ENCODE measurements at regions not wholly inside any gene's neighbourhood (a gene's known extent, or its start where the extent isn't known, plus 50 kb on each side); places are given as distances from the start of the nearest gene placed in this dataset.

- ATAC-seq (no peak), DNase-seq (ENCODE audit: low read depth, low spot score) (no peak)
- no peaks in the 10 kb centered on the region for H3K27me3 ChIP-seq (ENCODE audit: control insufficient read depth, insufficient read depth, low read length)
- no peak overlapping the region for H3K4me3 ChIP-seq (ENCODE audit: low read depth in 2 of 2, low read length in 2 of 2)
- H3K9me3 ChIP-seq (ENCODE audit: control insufficient read depth, insufficient read depth, low read depth, low read length), result no peaks in the 10 kb centered on the region
- H3K36me3 ChIP-seq (ENCODE audit: control insufficient read depth, insufficient read depth, low read length), result no peaks in the 10 kb centered on the region
- in situ Hi-C loops (cut with HindIII; ENCODE audit: low pct_unique_long_range_greater_than_20kb, low sequenced_read_pairs), result no loop called here
- TF ChIP-seq REST (IDR thresholded peaks at IDR 0.05; ENCODE audit: insufficient read depth in 1 of 2, low read depth in 2 of 2, low read length in 1 of 2), result no peak
- TF ChIP-seq POLR2AphosphoS5 (IDR thresholded peaks at IDR 0.05; ENCODE audit: low read depth, low read length), result no peak
- no peak for TF ChIP-seq TCF7L2 (IDR thresholded peaks at IDR 0.05; ENCODE audit: low read depth, low read length)
- TF ChIP-seq SIN3A (IDR thresholded peaks at IDR 0.05; ENCODE audit: borderline replicate concordance, insufficient read depth, low read depth, low read length), result no peak
- TF ChIP-seq CTCF (IDR thresholded peaks at IDR 0.05), result no peak
- intact Hi-C loops (cut with micrococcal nuclease; ENCODE audit: unreplicated experiment), result no loop called here
- BruUV-seq (replicated peaks), result no TSS peak
- ChIA-PET POLR2A (no interaction called here), CTCF (interaction anchor here (0.7 kb wide), 1 partner anchor 280 kb away, joined by 4 read pairs; no protein-coding TSS in a partner anchor)
- H3K4me1 ChIP-seq (ENCODE audit: control insufficient read depth, insufficient read depth, low read length), result no peaks in the 10 kb centered on the region
- H3K27ac ChIP-seq (ENCODE audit: low read length), result no peak overlapping the region
Observed at GRCh38 chr14:21974741-21975140, 301.1 kb upstream of the OR4E1 start.

- H3K9me3 ChIP-seq (ENCODE audit: control insufficient read depth, insufficient read depth, low read depth, low read length), result no peaks in the 10 kb centered on the region
- H3K36me3 ChIP-seq (ENCODE audit: control insufficient read depth, insufficient read depth, low read length), result no peaks in the 10 kb centered on the region
- in situ Hi-C loops (cut with HindIII; ENCODE audit: low pct_unique_long_range_greater_than_20kb, low sequenced_read_pairs), result no loop called here
- H3K27me3 ChIP-seq (ENCODE audit: control insufficient read depth, insufficient read depth, low read length), result no peaks in the 10 kb centered on the region
- ChIA-PET CTCF (no interaction called here), POLR2A (no interaction called here)
- no TSS peak for BruUV-seq (replicated peaks)
- no peaks in the 10 kb centered on the region for H3K4me1 ChIP-seq (ENCODE audit: control insufficient read depth, insufficient read depth, low read length)
- intact Hi-C loops (cut with micrococcal nuclease; ENCODE audit: unreplicated experiment), result no loop called here
- DNase-seq (ENCODE audit: low read depth, low spot score) (no peak), ATAC-seq (no peak)
- H3K27ac ChIP-seq (ENCODE audit: low read length), result no peak overlapping the region
- no peak overlapping the region for H3K4me3 ChIP-seq (ENCODE audit: low read depth in 2 of 2, low read length in 2 of 2)
- TF ChIP-seq TCF7L2 (IDR thresholded peaks at IDR 0.05; ENCODE audit: low read depth, low read length) (no peak), REST (IDR thresholded peaks at IDR 0.05; ENCODE audit: insufficient read depth in 1 of 2, low read depth in 2 of 2, low read length in 1 of 2) (no peak), CTCF (IDR thresholded peaks at IDR 0.05) (no peak), POLR2AphosphoS5 (IDR thresholded peaks at IDR 0.05; ENCODE audit: low read depth, low read length) (no peak), SIN3A (IDR thresholded peaks at IDR 0.05; ENCODE audit: borderline replicate concordance, insufficient read depth, low read depth, low read length) (no peak)
Observed at GRCh38 chr14:21965042-21965441, 291.4 kb upstream of the OR4E1 start.
